PC-9 (cell line): ENCODE measurements at regions not wholly inside any gene's neighbourhood (a gene's known extent, or its start where the extent isn't known, plus 50 kb on each side); places are given as distances from the start of the nearest gene placed in this dataset.

Experiments used
- BruUV-seq: library from RNA; stranded (reverse); fragments of 400-500 nt; replicated peaks from 2 replicates; lab custom pipeline; 2021; lab: Mats Ljungman, UMichigan
- CTCF ChIA-PET: fragments of 300-600 bp; sonication (Branson Sonifier 250); formaldehyde crosslinking; loops from one replicate; lab custom pipeline; 2022; ENCODE audit warnings: antibody characterized with exemption; lab: Charles Lee
- POLR2A ChIA-PET: fragments of 300-600 bp; sonication (Branson Sonifier 250); formaldehyde crosslinking; loops from one replicate; lab custom pipeline; 2022; ENCODE audit warnings: antibody characterized with exemption; ENCODE audit not compliant: unreplicated experiment; lab: Charles Lee
- DNase-seq, 2 experiments: peaks; one replicate each; pipeline versions ENCODE4 v3.0.0 to v3.0.0-alpha.2; 2015 to 2022; ENCODE audit warnings: mixed read lengths in 1 of 2
- H2AFZ ChIP-seq: fragments of 200-600 bp; sonication (generic); 2 replicates; pipeline ENCODE4 v1.8.1; 2017; ENCODE audit warnings: antibody characterized with exemption
- H3F3A ChIP-seq: fragments of 200-600 bp; sonication (generic); 2 replicates; pipeline ENCODE4 v1.8.1; 2017; ENCODE audit warnings: antibody characterized with exemption, mild to moderate bottlenecking, low read depth; ENCODE audit not compliant: insufficient read depth
- H3K27ac ChIP-seq: fragments of 200-600 bp; sonication (generic); 2 replicates; pipeline ENCODE4 v1.6.1; 2016; ENCODE audit warnings: mixed run types
- H3K27me3 ChIP-seq: fragments of 200-600 bp; sonication (generic); 2 replicates; pipeline ENCODE4 v1.6.1; 2016; ENCODE audit warnings: low read depth, mixed run types; ENCODE audit not compliant: insufficient read depth
- H3K36me3 ChIP-seq: fragments of 200-600 bp; sonication (generic); 2 replicates; pipeline ENCODE4 v1.6.1; 2016; ENCODE audit warnings: low read depth, mixed run types
- H3K4me1 ChIP-seq: fragments of 200-600 bp; sonication (generic); replicated peaks from 2 replicates; pipeline ENCODE4 v1.6.1; 2016; ENCODE audit warnings: mixed run types; ENCODE audit not compliant: insufficient read depth
- H3K4me2 ChIP-seq: fragments of 200-600 bp; sonication (generic); 2 replicates; pipeline ENCODE4 v1.6.1; 2017; ENCODE audit warnings: mixed run types
- H3K4me3 ChIP-seq: fragments of 200-600 bp; sonication (generic); 2 replicates; pipeline ENCODE4 v1.6.1; 2016; ENCODE audit warnings: mixed run types
- H3K79me2 ChIP-seq: fragments of 200-600 bp; sonication (generic); 2 replicates; pipeline ENCODE4 v1.6.1; 2017; ENCODE audit warnings: low read depth, mixed run types
- H3K9me2 ChIP-seq: fragments of 200-600 bp; sonication (generic); 2 replicates; pipeline ENCODE4 v1.8.1; 2017; ENCODE audit warnings: mild to moderate bottlenecking; ENCODE audit not compliant: insufficient read depth
- H3K9me3 ChIP-seq: fragments of 200-600 bp; sonication (generic); 2 replicates; pipeline ENCODE4 v1.8.1; 2016; ENCODE audit warnings: low read depth; ENCODE audit not compliant: insufficient read depth
- H4K20me1 ChIP-seq: fragments of 200-600 bp; sonication (generic); 2 replicates; pipeline ENCODE4 v1.8.1; 2017; ENCODE audit not compliant: insufficient read depth
- EZH2 ChIP-seq: fragments of 200-600 bp; sonication (generic); IDR thresholded peaks from 2 replicates; pipeline ENCODE4 v1.8.0; 2017; ENCODE audit warnings: antibody characterized with exemption, low read depth
- intact Hi-C: fragments of 100-400 bp; cut with micrococcal nuclease; formaldehyde crosslinking; loops from one replicate; pipeline ENCODE4 v1.10.0; 2022; ENCODE audit not compliant: unreplicated experiment
- TF ChIP-seq, protein P1 (sequence below): fragments of 200-600 bp; sonication (generic); conservative IDR thresholded peaks from 2 replicates; pipeline ENCODE4 v1.6.1; 2017; ENCODE audit warnings: mixed run types, antibody characterized with exemption, mild to moderate bottlenecking, moderate library complexity

DNA sequence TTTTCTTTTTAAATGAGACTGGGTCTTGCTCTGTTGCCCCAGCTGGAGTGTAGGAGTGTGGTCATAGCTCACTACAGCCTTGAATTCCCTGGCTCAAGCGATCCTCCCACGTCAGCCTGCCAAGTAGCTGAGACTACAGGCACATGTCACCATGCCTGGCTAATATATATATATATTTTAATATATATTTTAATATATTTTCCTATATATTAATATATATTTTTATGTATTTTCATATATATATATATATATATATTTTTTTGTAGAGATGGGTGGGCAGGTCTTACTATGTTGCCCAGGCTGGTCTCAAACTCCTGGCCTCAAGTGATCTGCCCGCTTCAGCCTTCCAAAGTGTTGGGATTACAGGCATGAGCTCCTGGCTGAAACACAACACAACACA lies 144.5 kb upstream of the GATA6 start:
- Histone ChIP-seq H3K27ac (no peak overlapping the region), H3K27me3 (no peaks in the 10 kb centered on the region), H3K79me2 (no peaks in the 10 kb centered on the region), H4K20me1 (no peaks in the 10 kb centered on the region), H3K4me1 (no peaks in the 10 kb centered on the region), H3K36me3 (no peaks in the 10 kb centered on the region), H3K9me3 (no peaks in the 10 kb centered on the region), H3K4me3 (no peak overlapping the region), H2AFZ (no peak overlapping the region), H3K9me2 (no peaks in the 10 kb centered on the region), H3F3A (no peaks in the 10 kb centered on the region), H3K4me2 (no peak overlapping the region)
- ChIA-PET CTCF (no interaction called here), POLR2A (no interaction called here)
- TF ChIP-seq EZH2, result no peak
- intact Hi-C loops, result no loop called here
- no peak for DNase-seq
- BruUV-seq, result no TSS peak

DNA sequence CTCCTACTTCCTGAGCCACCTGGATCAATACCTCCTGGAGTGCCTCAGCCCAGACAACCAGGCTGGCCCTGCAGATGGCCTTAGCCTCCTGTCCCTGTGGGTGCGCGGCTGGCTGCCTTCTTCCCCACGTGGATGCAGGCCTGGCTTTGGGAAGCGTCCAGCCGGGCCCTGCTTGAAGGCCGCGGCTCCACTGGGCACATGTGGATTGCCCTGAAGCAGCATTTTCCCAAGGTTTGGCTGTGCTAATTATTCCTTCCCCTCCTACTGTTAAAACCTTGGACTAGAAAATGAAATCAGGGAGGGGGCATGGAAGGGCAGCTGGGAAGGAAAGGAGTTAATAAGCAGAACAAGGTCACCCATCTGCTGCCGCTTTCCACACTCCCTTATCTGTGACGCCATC lies 143.0 kb upstream of the GATA6 start:
- H3K27me3 ChIP-seq, result no peaks in the 10 kb centered on the region
- H3K4me2 ChIP-seq, result no peak overlapping the region
- H4K20me1 ChIP-seq, result no peaks in the 10 kb centered on the region
- no peak for DNase-seq
- H3K36me3 ChIP-seq, result no peaks in the 10 kb centered on the region
- no peaks in the 10 kb centered on the region for H3K79me2 ChIP-seq
- H3K27ac ChIP-seq, result no peak overlapping the region
- H3K9me3 ChIP-seq, result no peaks in the 10 kb centered on the region
- no peaks in the 10 kb centered on the region for H3F3A ChIP-seq
- CTCF ChIA-PET, result no interaction called here
- H3K9me2 ChIP-seq, result no peaks in the 10 kb centered on the region
- BruUV-seq, result no TSS peak
- TF ChIP-seq EZH2, result no peak
- TF ChIP-seq, protein P1, sequence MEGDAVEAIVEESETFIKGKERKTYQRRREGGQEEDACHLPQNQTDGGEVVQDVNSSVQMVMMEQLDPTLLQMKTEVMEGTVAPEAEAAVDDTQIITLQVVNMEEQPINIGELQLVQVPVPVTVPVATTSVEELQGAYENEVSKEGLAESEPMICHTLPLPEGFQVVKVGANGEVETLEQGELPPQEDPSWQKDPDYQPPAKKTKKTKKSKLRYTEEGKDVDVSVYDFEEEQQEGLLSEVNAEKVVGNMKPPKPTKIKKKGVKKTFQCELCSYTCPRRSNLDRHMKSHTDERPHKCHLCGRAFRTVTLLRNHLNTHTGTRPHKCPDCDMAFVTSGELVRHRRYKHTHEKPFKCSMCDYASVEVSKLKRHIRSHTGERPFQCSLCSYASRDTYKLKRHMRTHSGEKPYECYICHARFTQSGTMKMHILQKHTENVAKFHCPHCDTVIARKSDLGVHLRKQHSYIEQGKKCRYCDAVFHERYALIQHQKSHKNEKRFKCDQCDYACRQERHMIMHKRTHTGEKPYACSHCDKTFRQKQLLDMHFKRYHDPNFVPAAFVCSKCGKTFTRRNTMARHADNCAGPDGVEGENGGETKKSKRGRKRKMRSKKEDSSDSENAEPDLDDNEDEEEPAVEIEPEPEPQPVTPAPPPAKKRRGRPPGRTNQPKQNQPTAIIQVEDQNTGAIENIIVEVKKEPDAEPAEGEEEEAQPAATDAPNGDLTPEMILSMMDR, result no peak
- no peaks in the 10 kb centered on the region for H3K4me1 ChIP-seq
- POLR2A ChIA-PET, result no interaction called here
- no peak overlapping the region for H2AFZ ChIP-seq
- H3K4me3 ChIP-seq, result no peak overlapping the region
- intact Hi-C loops, result no loop called here

DNA sequence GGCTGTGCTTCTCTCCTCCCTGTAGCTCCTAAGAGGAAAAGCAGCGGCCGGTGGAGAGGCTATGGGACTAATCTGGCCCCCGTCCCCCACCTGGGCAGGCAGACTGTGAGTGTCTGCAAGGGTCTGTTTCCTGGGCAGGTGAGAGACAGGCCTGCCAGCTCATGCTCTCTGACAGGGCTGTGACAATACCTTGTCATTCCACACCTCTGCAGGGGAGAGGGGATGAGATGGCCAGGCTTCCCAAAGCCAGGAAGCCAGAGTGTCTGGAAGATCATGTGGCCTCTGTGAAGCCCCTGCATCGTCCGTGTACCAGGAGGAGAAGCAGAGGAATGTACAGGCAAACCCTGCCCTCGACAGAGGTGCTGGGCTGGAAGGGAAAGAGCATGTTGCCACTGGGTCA lies 142.5 kb upstream of the GATA6 start:
- ChIA-PET POLR2A (no interaction called here), CTCF (no interaction called here)
- Histone ChIP-seq H3K27ac (no peak overlapping the region), H3K9me2 (no peaks in the 10 kb centered on the region), H3F3A (peaks cover 4% of the 10 kb centered on the region; the same call in 1 of the 2 replicates), H3K9me3 (no peaks in the 10 kb centered on the region), H3K4me2 (no peak overlapping the region), H2AFZ (no peak overlapping the region), H3K36me3 (no peaks in the 10 kb centered on the region), H4K20me1 (no peaks in the 10 kb centered on the region), H3K79me2 (no peaks in the 10 kb centered on the region), H3K27me3 (no peaks in the 10 kb centered on the region), H3K4me3 (no peak overlapping the region), H3K4me1 (peaks cover 3% of the 10 kb centered on the region)
- DNase-seq, result no peak
- no peak for TF ChIP-seq EZH2
- TF ChIP-seq, protein P1, result no peak
- no TSS peak for BruUV-seq
- intact Hi-C loops, result no loop called here

DNA sequence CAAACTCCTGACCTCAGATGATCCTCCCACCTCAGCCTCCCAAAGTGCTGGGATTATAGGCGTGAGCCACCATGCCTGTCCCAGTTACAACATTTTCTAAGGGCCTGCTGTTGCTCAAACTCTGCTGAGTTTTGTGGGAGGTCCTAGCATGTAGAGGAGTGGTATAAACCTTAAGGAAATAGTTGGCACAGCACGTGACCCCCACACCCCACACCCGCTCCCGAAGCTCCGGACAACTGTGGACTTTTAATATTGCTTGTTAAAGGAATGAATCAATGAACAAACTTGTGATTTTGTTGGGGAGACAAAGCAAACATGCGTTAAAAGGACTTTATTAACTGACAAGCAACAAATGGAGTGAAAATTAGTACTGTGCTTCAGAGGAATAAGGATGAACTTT lies 137.8 kb upstream of the GATA6 start:
- DNase-seq, result no peak
- Histone ChIP-seq H3K9me2 (no peaks in the 10 kb centered on the region), H2AFZ (no peak overlapping the region), H3F3A (peaks cover 15% of the 10 kb centered on the region), H3K27ac (peak overlapping the region; percentile 36; the same call in 1 of the 2 replicates), H3K4me2 (peak overlapping the region; percentile 72), H3K4me3 (no peak overlapping the region), H4K20me1 (no peaks in the 10 kb centered on the region), H3K79me2 (no peaks in the 10 kb centered on the region), H3K27me3 (no peaks in the 10 kb centered on the region), H3K4me1 (peaks cover 16% of the 10 kb centered on the region), H3K36me3 (no peaks in the 10 kb centered on the region), H3K9me3 (no peaks in the 10 kb centered on the region)
- no TSS peak for BruUV-seq
- TF ChIP-seq EZH2, result no peak
- TF ChIP-seq, protein P1, result no peak
- POLR2A ChIA-PET, result no interaction called here
- CTCF ChIA-PET, result no interaction called here
- intact Hi-C loops, result loop anchor here (5.0 kb wide), 1 partner anchor 136 kb away; the partner anchor contains the start of gene GATA6
